Retinal pigment epithelial cell (primary cell): ENCODE measurements at regions not wholly inside any gene's neighbourhood (a gene's known extent, or its start where the extent isn't known, plus 50 kb on each side); places are given as distances from the start of the nearest gene placed in this dataset.
"Not testable (repeated sequence)": the region's sequence is repeated elsewhere in the genome, so short reads cannot be mapped to it uniquely, and the experiment has no call there.

Experiments
- DNase-seq: peaks from one replicate; pipeline ENCODE4 v3.0.0-alpha.2; 2010; ENCODE audit warnings: low read depth
- H3K4me3 ChIP-seq: 2 replicates; pipeline ENCODE4 v1.5.1; 2011; ENCODE audit warnings: mild to moderate bottlenecking, low read length, control low read depth, moderate library complexity
- TF ChIP-seq, protein P1 (sequence below): conservative IDR thresholded peaks from 2 replicates; pipeline ENCODE4 v1.5.1; 2011; ENCODE audit warnings: low read depth, low read length, control low read depth, inconsistent platforms

GRCh38 chr2:116511426-116511825 lies 1303.1 kb upstream of the DDX18 start:
- no peak for DNase-seq

GRCh38 chr2:116513991-116514390 lies 1300.5 kb upstream of the DDX18 start:
- DNase-seq, result no peak
- TF ChIP-seq, protein P1, sequence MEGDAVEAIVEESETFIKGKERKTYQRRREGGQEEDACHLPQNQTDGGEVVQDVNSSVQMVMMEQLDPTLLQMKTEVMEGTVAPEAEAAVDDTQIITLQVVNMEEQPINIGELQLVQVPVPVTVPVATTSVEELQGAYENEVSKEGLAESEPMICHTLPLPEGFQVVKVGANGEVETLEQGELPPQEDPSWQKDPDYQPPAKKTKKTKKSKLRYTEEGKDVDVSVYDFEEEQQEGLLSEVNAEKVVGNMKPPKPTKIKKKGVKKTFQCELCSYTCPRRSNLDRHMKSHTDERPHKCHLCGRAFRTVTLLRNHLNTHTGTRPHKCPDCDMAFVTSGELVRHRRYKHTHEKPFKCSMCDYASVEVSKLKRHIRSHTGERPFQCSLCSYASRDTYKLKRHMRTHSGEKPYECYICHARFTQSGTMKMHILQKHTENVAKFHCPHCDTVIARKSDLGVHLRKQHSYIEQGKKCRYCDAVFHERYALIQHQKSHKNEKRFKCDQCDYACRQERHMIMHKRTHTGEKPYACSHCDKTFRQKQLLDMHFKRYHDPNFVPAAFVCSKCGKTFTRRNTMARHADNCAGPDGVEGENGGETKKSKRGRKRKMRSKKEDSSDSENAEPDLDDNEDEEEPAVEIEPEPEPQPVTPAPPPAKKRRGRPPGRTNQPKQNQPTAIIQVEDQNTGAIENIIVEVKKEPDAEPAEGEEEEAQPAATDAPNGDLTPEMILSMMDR, result no peak
- no peak overlapping the region for H3K4me3 ChIP-seq

More at GRCh38 chr2:116511426-116511825, 1303.1 kb upstream of the DDX18 start:
- TF ChIP-seq, protein P1, result no peak
- no peak overlapping the region for H3K4me3 ChIP-seq

GRCh38 chr2:116517936-116518335 lies 1296.6 kb upstream of the DDX18 start:
- TF ChIP-seq, protein P1, result no peak

GRCh38 chr2:116537811-116538210 lies 1276.7 kb upstream of the DDX18 start:
- TF ChIP-seq, protein P1, result no peak
- DNase-seq, result no peak
- no peak overlapping the region for H3K4me3 ChIP-seq

More at GRCh38 chr2:116517936-116518335, 1296.6 kb upstream of the DDX18 start:
- H3K4me3 ChIP-seq, result no peak overlapping the region
- DNase-seq, result no peak

DNA sequence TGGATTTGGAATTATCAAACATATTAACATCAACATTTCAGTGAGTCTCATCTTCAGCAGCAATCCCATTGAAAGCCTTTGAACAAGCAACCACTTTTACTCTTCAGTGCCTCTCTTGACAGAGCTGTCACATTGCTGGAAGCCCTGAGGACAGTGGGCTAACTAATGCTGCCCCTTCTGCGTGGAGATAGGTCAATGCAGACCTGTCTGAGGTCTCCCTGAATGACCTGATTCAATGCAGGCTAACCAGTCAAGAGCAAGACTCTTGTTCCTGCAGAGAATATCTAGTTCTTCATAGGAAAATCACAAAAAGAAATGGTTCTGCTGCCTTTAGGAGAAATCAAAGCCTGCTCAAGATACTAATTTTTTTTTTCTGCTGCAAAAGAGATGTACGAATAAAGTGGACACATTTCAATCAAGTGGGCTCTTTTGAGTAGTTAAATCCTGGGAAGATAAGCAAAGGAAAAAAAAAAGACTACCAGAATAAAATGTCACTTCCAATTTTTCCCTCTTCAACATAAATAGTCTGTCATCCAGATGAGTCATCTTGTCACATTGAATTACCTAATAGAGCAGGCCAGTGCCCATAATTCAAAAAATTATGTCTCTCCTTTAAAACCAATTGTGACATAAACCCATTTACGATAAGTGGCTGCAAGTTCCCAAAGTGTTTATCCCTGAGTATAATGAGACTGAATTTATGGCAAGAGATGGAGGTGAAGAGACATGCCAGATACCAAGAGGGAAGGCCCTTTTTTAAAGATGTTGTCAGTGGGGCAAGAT lies 1269.0 kb upstream of the DDX18 start:
- TF ChIP-seq, protein P1, result no peak
- H3K4me3 ChIP-seq, result no peak overlapping the region
- no peak for DNase-seq

DNA sequence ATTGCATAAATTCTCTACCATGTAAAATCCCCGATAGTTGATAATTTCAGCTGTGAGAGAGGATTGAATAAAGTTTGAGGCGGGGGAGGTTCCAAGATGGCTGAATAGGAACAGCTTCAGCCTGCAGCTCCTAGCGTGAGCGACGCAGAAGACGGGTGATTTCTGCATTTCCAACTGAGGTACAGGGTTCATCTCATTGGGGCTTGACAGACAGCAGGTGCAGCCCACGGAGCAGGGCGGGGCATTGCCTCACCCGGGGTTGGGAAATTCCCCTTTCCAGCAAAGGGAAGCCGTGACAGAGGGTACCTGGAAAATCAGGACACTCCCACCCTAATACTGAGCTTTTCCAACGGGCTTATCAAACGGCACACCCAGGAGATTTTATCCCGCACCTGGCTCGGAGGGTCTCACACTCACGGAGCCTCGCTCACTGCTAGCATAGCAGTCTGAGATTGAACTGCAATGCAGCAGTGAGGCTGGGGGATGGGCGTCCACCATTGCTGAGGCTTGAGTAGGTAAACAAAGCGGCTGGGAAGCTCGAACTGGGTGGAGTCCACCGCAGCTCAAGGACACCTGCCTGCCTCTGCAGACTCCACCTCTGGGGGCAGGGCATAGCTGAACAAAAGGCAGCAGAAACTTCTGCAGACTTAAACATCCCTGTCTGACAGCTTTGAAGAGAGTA lies 1261.6 kb upstream of the DDX18 start:
- DNase-seq, H3K4me3 ChIP-seq: not testable (repeated sequence)

GRCh38 chr2:116580209-116580608 lies 1234.3 kb upstream of the DDX18 start:
- TF ChIP-seq, protein P1, result no peak
- no peak overlapping the region for H3K4me3 ChIP-seq
- no peak for DNase-seq
